ENCODE measurements at regions not wholly inside any gene's neighbourhood (a gene's known extent, or its start where the extent isn't known, plus 50 kb on each side); places are given as distances from the start of the nearest gene placed in this dataset.

- no peak overlapping the region for H3K4me3 ChIP-seq (ENCODE audit: low read length)
These were observed 58.6 kb upstream of the RNF152 start for GRCh38 chr18:61951396-61951795.

GRCh38 chr18:61950371-61950770, 57.6 kb upstream of the RNF152 start:
- no peak overlapping the region for H3K4me3 ChIP-seq (ENCODE audit: low read length)

More at GRCh38 chr18:61951396-61951795, 58.6 kb upstream of the RNF152 start:
- DNase-seq (ENCODE audit: low read depth, low spot score) = no peak

GRCh38 chr18:61949946-61950345, 57.1 kb upstream of the RNF152 start:
- no peak for DNase-seq (ENCODE audit: low read depth, low spot score)
- H3K4me3 ChIP-seq (ENCODE audit: low read length) = no peak overlapping the region

More at GRCh38 chr18:61950371-61950770, 57.6 kb upstream of the RNF152 start:
- DNase-seq (ENCODE audit: low read depth, low spot score) = no peak

GRCh38 chr18:61948846-61949438, 56.1 kb upstream of the RNF152 start:
- no peak overlapping the region for H3K4me3 ChIP-seq (ENCODE audit: low read length)
- DNase-seq (ENCODE audit: low read depth, low spot score) = no peak

- no peak overlapping the region for H3K4me3 ChIP-seq (ENCODE audit: low read length)
- DNase-seq (ENCODE audit: low read depth, low spot score) = no peak
These were observed 55.5 kb upstream of the RNF152 start for GRCh38 chr18:61948281-61948741.

GRCh38 chr18:61946449-61946848, 53.6 kb upstream of the RNF152 start:
- DNase-seq (ENCODE audit: low read depth, low spot score) = no peak
- H3K4me3 ChIP-seq (ENCODE audit: low read length) = no peak overlapping the region

- H3K4me3 ChIP-seq (ENCODE audit: low read length) = no peak overlapping the region
- DNase-seq (ENCODE audit: low read depth, low spot score) = no peak
These were observed 50.6 kb upstream of the RNF152 start for GRCh38 chr18:61943175-61943964.

Data from Jurkat, Clone E6-1 (cell line).